ENCODE measurements at regions not wholly inside any gene's neighbourhood (a gene's known extent, or its start where the extent isn't known, plus 50 kb on each side); places are given as distances from the start of the nearest gene placed in this dataset.

- ChIA-PET CTCF (no interaction called here), POLR2A (no interaction called here)
- no CpG with 5 or more reads among the region's 1 CpG for WGBS (ENCODE audit: insufficient coverage)
- Mint-ChIP-seq H3K27me3 (peaks cover 6 to 27% of the 10 kb centered on the region in 2 donors), H3K36me3 (no peaks in the 10 kb centered on the region), H3K27ac (no peak overlapping the region), H3K4me3 (no peak overlapping the region), H3K9me3 (peaks cover 0 to 12% (median 0%) of the 10 kb centered on the region in 3 donors), H3K4me1 (peaks cover 0 to 4% (median 0%) of the 10 kb centered on the region in 3 donors)
- no peak for DNase-seq
- Histone ChIP-seq H3K9me3 (no peaks in the 10 kb centered on the region), H3K4me1 (ENCODE audit: control insufficient read depth in 1 of 2, extremely low read depth in 1 of 2, insufficient read depth in 2 of 2, low read length in 2 of 2) (peaks cover 0 to 7% of the 10 kb centered on the region in 2 experiments), H3K36me3 (ENCODE audit: control insufficient read depth in 2 of 2, extremely low read depth in 1 of 2, insufficient read depth in 1 of 2, low read length in 1 of 2) (no peaks in the 10 kb centered on the region), H3K27me3 (replicated peaks in 1 of 2; ENCODE audit: control insufficient read depth in 2 of 2, extremely low read depth in 1 of 2, insufficient read depth in 2 of 2, low read length in 1 of 2) (peaks cover 0 to 27% of the 10 kb centered on the region in 2 experiments), H3K4me3 (ENCODE audit: control insufficient read depth in 1 of 2, extremely low read depth in 1 of 2, low read length in 1 of 2) (no peak overlapping the region), H3K27ac (ENCODE audit: low read length) (no peak overlapping the region)
- ATAC-seq (replicated peaks in 1 of 4) = no peak
Observed at GRCh38 chr20:60091861-60092260, 133.6 kb downstream of the CDH26 start.

- Histone ChIP-seq H3K9me3 (no peaks in the 10 kb centered on the region), H3K36me3 (ENCODE audit: control insufficient read depth in 2 of 2, extremely low read depth in 1 of 2, insufficient read depth in 1 of 2, low read length in 1 of 2) (no peaks in the 10 kb centered on the region), H3K27me3 (replicated peaks in 1 of 2; ENCODE audit: control insufficient read depth in 2 of 2, extremely low read depth in 1 of 2, insufficient read depth in 2 of 2, low read length in 1 of 2) (peaks cover 0 to 23% of the 10 kb centered on the region in 2 experiments), H3K27ac (ENCODE audit: low read length) (no peak overlapping the region), H3K4me3 (ENCODE audit: control insufficient read depth in 1 of 2, extremely low read depth in 1 of 2, low read length in 1 of 2) (no peak overlapping the region), H3K4me1 (ENCODE audit: control insufficient read depth in 1 of 2, extremely low read depth in 1 of 2, insufficient read depth in 2 of 2, low read length in 2 of 2) (peaks cover 0 to 3% of the 10 kb centered on the region in 2 experiments)
- CTCF ChIA-PET = no interaction called here
- POLR2A ChIA-PET = no interaction called here
- Mint-ChIP-seq H3K27ac (no peak overlapping the region), H3K4me3 (no peak overlapping the region), H3K27me3 (peaks cover 4 to 25% of the 10 kb centered on the region in 2 donors), H3K9me3 (peaks cover 0 to 12% (median 0%) of the 10 kb centered on the region in 3 donors), H3K4me1 (peaks cover 0 to 2% (median 0%) of the 10 kb centered on the region in 3 donors), H3K36me3 (no peaks in the 10 kb centered on the region)
- DNase-seq (no peak), ATAC-seq (replicated peaks in 1 of 4) (no peak)
Observed at GRCh38 chr20:60092729-60093128, 134.5 kb downstream of the CDH26 start.

GRCh38 chr20:60095456-60095855 is 137.2 kb downstream of the CDH26 start:
- Mint-ChIP-seq H3K9me3 (peaks cover 0 to 18% (median 0%) of the 10 kb centered on the region in 3 donors), H3K27me3 (peaks cover 0 to 18% of the 10 kb centered on the region in 2 donors), H3K4me1 (peaks cover 0 to under 1% (median 0%) of the 10 kb centered on the region in 3 donors), H3K36me3 (no peaks in the 10 kb centered on the region), H3K4me3 (no peak overlapping the region), H3K27ac (no peak overlapping the region)
- 81% methylated on average over 5 of the region's 5 CpGs for WGBS (ENCODE audit: insufficient coverage)
- no peaks in the 10 kb centered on the region for H3K9me3 ChIP-seq
- H3K27ac ChIP-seq (ENCODE audit: low read length) = no peak overlapping the region
- no peak overlapping the region for H3K4me3 ChIP-seq (ENCODE audit: control insufficient read depth in 1 of 2, extremely low read depth in 1 of 2, low read length in 1 of 2)
- ChIA-PET POLR2A (no interaction called here), CTCF (interaction anchor here in 1 of 2 donors (0.6 kb wide), 1 partner anchor 24 kb away, joined by 4 read pairs; no protein-coding TSS in a partner anchor)
- ATAC-seq (replicated peaks in 1 of 4) = no peak
- H3K27me3 ChIP-seq (replicated peaks in 1 of 2; ENCODE audit: control insufficient read depth in 2 of 2, extremely low read depth in 1 of 2, insufficient read depth in 2 of 2, low read length in 1 of 2) = peaks cover 0 to 10% of the 10 kb centered on the region in 2 experiments
- no peaks in the 10 kb centered on the region for H3K4me1 ChIP-seq (ENCODE audit: control insufficient read depth in 1 of 2, extremely low read depth in 1 of 2, insufficient read depth in 2 of 2, low read length in 2 of 2)
- DNase-seq = no peak
- H3K36me3 ChIP-seq (ENCODE audit: control insufficient read depth in 2 of 2, extremely low read depth in 1 of 2, insufficient read depth in 1 of 2, low read length in 1 of 2) = no peaks in the 10 kb centered on the region

- no peaks in the 10 kb centered on the region for H3K9me3 ChIP-seq
- Mint-ChIP-seq H3K27ac (no peak overlapping the region), H3K4me1 (peaks cover 6 to 8% (median 7%) of the 10 kb centered on the region in 3 donors), H3K4me3 (no peak overlapping the region), H3K9me3 (peaks cover 0 to 18% (median 0%) of the 10 kb centered on the region in 3 donors), H3K36me3 (no peaks in the 10 kb centered on the region), H3K27me3 (peaks cover 0 to 16% of the 10 kb centered on the region in 2 donors)
- ATAC-seq (replicated peaks in 1 of 4) = no peak
- ChIA-PET POLR2A (no interaction called here), CTCF (interaction anchor here in 1 of 2 donors (0.6 kb wide), 1 partner anchor 24 kb away, joined by 4 read pairs; no protein-coding TSS in a partner anchor)
- H3K27me3 ChIP-seq (replicated peaks in 1 of 2; ENCODE audit: control insufficient read depth in 2 of 2, extremely low read depth in 1 of 2, insufficient read depth in 2 of 2, low read length in 1 of 2) = peaks cover 0 to 8% of the 10 kb centered on the region in 2 experiments
- H3K4me1 ChIP-seq (ENCODE audit: control insufficient read depth in 1 of 2, extremely low read depth in 1 of 2, insufficient read depth in 2 of 2, low read length in 2 of 2) = peaks cover 0 to 4% of the 10 kb centered on the region in 2 experiments
- no peak overlapping the region for H3K27ac ChIP-seq (ENCODE audit: low read length)
- H3K4me3 ChIP-seq (ENCODE audit: control insufficient read depth in 1 of 2, extremely low read depth in 1 of 2, low read length in 1 of 2) = no peak overlapping the region
- WGBS (ENCODE audit: insufficient coverage) = 42% methylated on average over 2 of the region's 10 CpGs
- DNase-seq = no peak
- no peaks in the 10 kb centered on the region for H3K36me3 ChIP-seq (ENCODE audit: control insufficient read depth in 2 of 2, extremely low read depth in 1 of 2, insufficient read depth in 1 of 2, low read length in 1 of 2)
Observed at GRCh38 chr20:60096166-60096565, 137.9 kb downstream of the CDH26 start.

GRCh38 chr20:60097285-60097684 is 139.1 kb downstream of the CDH26 start:
- Mint-ChIP-seq H3K27me3 (peaks cover 3 to 15% of the 10 kb centered on the region in 2 donors), H3K4me3 (no peak overlapping the region), H3K9me3 (peaks cover 0 to 17% (median 0%) of the 10 kb centered on the region in 3 donors), H3K27ac (no peak overlapping the region), H3K4me1 (peaks cover 9 to 10% (median 9%) of the 10 kb centered on the region in 3 donors), H3K36me3 (no peaks in the 10 kb centered on the region)
- H3K4me1 ChIP-seq (ENCODE audit: control insufficient read depth in 1 of 2, extremely low read depth in 1 of 2, insufficient read depth in 2 of 2, low read length in 2 of 2) = peaks cover 0 to 4% of the 10 kb centered on the region in 2 experiments
- CTCF ChIA-PET = no interaction called here
- 71% methylated on average over 1 of the region's 4 CpGs for WGBS (ENCODE audit: insufficient coverage)
- ATAC-seq (replicated peaks in 1 of 4) (no peak), DNase-seq (no peak)
- peaks cover 0 to 7% of the 10 kb centered on the region in 2 experiments for H3K27me3 ChIP-seq (replicated peaks in 1 of 2; ENCODE audit: control insufficient read depth in 2 of 2, extremely low read depth in 1 of 2, insufficient read depth in 2 of 2, low read length in 1 of 2)
- H3K4me3 ChIP-seq (ENCODE audit: control insufficient read depth in 1 of 2, extremely low read depth in 1 of 2, low read length in 1 of 2) = no peak overlapping the region
- POLR2A ChIA-PET = no interaction called here
- H3K27ac ChIP-seq (ENCODE audit: low read length) = no peak overlapping the region
- no peaks in the 10 kb centered on the region for H3K9me3 ChIP-seq
- no peaks in the 10 kb centered on the region for H3K36me3 ChIP-seq (ENCODE audit: control insufficient read depth in 2 of 2, extremely low read depth in 1 of 2, insufficient read depth in 1 of 2, low read length in 1 of 2)

- Histone ChIP-seq H3K4me3 (ENCODE audit: control insufficient read depth in 1 of 2, extremely low read depth in 1 of 2, low read length in 1 of 2) (no peak overlapping the region), H3K9me3 (no peaks in the 10 kb centered on the region), H3K27ac (ENCODE audit: low read length) (no peak overlapping the region), H3K36me3 (ENCODE audit: control insufficient read depth in 2 of 2, extremely low read depth in 1 of 2, insufficient read depth in 1 of 2, low read length in 1 of 2) (no peaks in the 10 kb centered on the region), H3K4me1 (ENCODE audit: control insufficient read depth in 1 of 2, extremely low read depth in 1 of 2, insufficient read depth in 2 of 2, low read length in 2 of 2) (peaks cover 0 to 4% of the 10 kb centered on the region in 2 experiments), H3K27me3 (replicated peaks in 1 of 2; ENCODE audit: control insufficient read depth in 2 of 2, extremely low read depth in 1 of 2, insufficient read depth in 2 of 2, low read length in 1 of 2) (peaks cover 0 to 4% of the 10 kb centered on the region in 2 experiments)
- WGBS (ENCODE audit: insufficient coverage) = 14% methylated on average over 3 of the region's 5 CpGs
- Mint-ChIP-seq H3K36me3 (no peaks in the 10 kb centered on the region), H3K27me3 (peaks cover 3% of the 10 kb centered on the region in 2 donors), H3K27ac (no peak overlapping the region), H3K4me1 (peaks cover 9 to 10% (median 9%) of the 10 kb centered on the region in 3 donors), H3K4me3 (no peak overlapping the region), H3K9me3 (peaks cover 0 to 5% (median 0%) of the 10 kb centered on the region in 3 donors)
- POLR2A ChIA-PET = no interaction called here
- ATAC-seq (replicated peaks in 1 of 4) (no peak), DNase-seq (no peak)
- CTCF ChIA-PET = no interaction called here
Observed at GRCh38 chr20:60100780-60101179, 142.6 kb downstream of the CDH26 start.

All from T-cell (primary cell).